ENCODE measurements at regions not wholly inside any gene's neighbourhood (a gene's known extent, or its start where the extent isn't known, plus 50 kb on each side); places are given as distances from the start of the nearest gene placed in this dataset.

DNA sequence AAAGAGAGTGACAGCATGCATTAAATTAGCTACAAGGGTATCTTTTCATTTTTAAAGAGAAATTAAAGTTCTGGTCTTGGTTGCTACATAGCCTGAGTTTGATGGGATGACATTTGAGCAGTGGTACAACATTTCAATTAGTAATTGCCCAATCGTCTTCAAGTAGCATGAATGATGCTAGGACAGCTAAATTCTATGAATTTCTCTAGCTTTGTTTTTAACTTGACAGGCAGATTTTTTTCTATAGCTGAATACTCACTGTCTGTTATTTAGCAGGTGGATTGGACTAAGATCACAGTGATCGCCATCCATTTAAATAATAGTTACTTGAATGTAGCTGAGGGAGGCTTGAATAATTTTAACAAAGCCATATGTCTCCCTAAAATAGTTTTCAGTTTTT, 162.2 kb downstream of the OXSM start:
- Histone ChIP-seq H3K27ac (no peak overlapping the region), H3K27me3 (ENCODE audit: control insufficient read depth, insufficient read depth, low read length) (no peaks in the 10 kb centered on the region), H3K4me1 (no peaks in the 10 kb centered on the region), H3K36me3 (ENCODE audit: control insufficient read depth, insufficient read depth, low read length) (no peaks in the 10 kb centered on the region), H3K9ac (no peak overlapping the region), H3K79me2 (no peaks in the 10 kb centered on the region), H3K4me3 (ENCODE audit: low read depth, low read length) (no peak overlapping the region), H3K9me3 (ENCODE audit: control insufficient read depth, low read length) (no peaks in the 10 kb centered on the region), H2AFZ (no peak overlapping the region), H3K4me2 (ENCODE audit: low read length) (no peak overlapping the region)
- TF ChIP-seq CTCF (IDR thresholded peaks at IDR 0.05) = no peak

DNA sequence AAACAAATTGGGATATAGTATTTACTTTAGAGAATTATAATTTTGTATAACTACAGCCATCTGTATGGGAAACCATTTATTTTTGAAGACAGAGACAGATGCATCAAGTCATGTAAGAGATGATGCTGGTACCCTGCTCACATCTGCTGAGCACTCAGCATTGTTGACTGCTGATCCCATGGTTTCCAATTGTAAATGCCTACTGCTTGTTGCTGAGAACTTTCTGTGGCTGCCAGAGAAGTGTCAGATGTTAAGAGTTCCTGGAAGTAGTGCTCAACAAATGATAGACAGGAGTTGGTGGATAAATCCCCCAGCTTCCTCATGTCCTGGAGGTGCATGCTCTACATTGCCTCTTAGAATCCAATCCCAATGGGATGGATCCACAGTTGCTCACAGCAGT, 167.1 kb downstream of the OXSM start:
- Histone ChIP-seq H2AFZ (no peak overlapping the region), H3K36me3 (ENCODE audit: control insufficient read depth, insufficient read depth, low read length) (no peaks in the 10 kb centered on the region), H3K4me3 (ENCODE audit: low read depth, low read length) (no peak overlapping the region), H3K27ac (no peak overlapping the region), H3K4me1 (no peaks in the 10 kb centered on the region), H3K79me2 (no peaks in the 10 kb centered on the region), H3K9ac (no peak overlapping the region), H3K27me3 (ENCODE audit: control insufficient read depth, insufficient read depth, low read length) (no peaks in the 10 kb centered on the region), H3K4me2 (ENCODE audit: low read length) (no peak overlapping the region), H3K9me3 (ENCODE audit: control insufficient read depth, low read length) (no peaks in the 10 kb centered on the region)
- TF ChIP-seq CTCF (IDR thresholded peaks at IDR 0.05) = no peak

GRCh38 chr3:25960776-25961175, 170.9 kb downstream of the OXSM start:
- H3K9me3 ChIP-seq (ENCODE audit: control insufficient read depth, low read length) = no peaks in the 10 kb centered on the region

DNA sequence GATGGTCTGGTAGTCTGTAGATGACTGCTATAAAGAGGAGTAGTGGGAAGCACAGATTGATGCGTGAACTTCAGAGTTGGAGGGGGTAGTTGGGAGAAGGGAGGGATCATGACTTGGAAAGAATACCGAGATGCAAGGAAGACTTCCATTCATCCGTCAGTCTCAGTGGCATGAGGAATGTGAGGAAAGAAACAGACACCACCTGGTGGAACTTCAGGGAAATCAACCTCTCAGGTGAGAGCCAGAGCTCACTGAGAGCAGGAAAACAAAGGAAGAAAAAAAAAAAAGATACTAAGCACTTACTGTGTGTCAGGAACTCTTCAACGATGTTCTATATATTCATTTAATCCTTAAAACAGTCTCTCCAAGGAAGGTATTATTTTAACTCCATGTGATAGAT, 172.4 kb downstream of the OXSM start:
- Histone ChIP-seq H3K4me1 (no peaks in the 10 kb centered on the region), H3K27me3 (ENCODE audit: control insufficient read depth, insufficient read depth, low read length) (no peaks in the 10 kb centered on the region), H3K4me2 (ENCODE audit: low read length) (no peak overlapping the region), H3K27ac (no peak overlapping the region), H3K9ac (no peak overlapping the region), H3K9me3 (ENCODE audit: control insufficient read depth, low read length) (no peaks in the 10 kb centered on the region), H3K4me3 (ENCODE audit: low read depth, low read length) (no peak overlapping the region), H3K79me2 (no peaks in the 10 kb centered on the region), H3K36me3 (ENCODE audit: control insufficient read depth, insufficient read depth, low read length) (no peaks in the 10 kb centered on the region), H2AFZ (no peak overlapping the region)
- no peak for TF ChIP-seq CTCF (IDR thresholded peaks at IDR 0.05)

More at GRCh38 chr3:25960776-25961175, 170.9 kb downstream of the OXSM start:
- no peak for TF ChIP-seq CTCF (IDR thresholded peaks at IDR 0.05)
- no peak overlapping the region for H3K4me3 ChIP-seq (ENCODE audit: low read depth, low read length)
- no peak overlapping the region for H3K4me2 ChIP-seq (ENCODE audit: low read length)
- no peak overlapping the region for H3K27ac ChIP-seq
- no peaks in the 10 kb centered on the region for H3K27me3 ChIP-seq (ENCODE audit: control insufficient read depth, insufficient read depth, low read length)
- no peaks in the 10 kb centered on the region for H3K4me1 ChIP-seq
- H2AFZ ChIP-seq = no peak overlapping the region
- no peaks in the 10 kb centered on the region for H3K79me2 ChIP-seq
- H3K9ac ChIP-seq = no peak overlapping the region
- H3K36me3 ChIP-seq (ENCODE audit: control insufficient read depth, insufficient read depth, low read length) = no peaks in the 10 kb centered on the region

GRCh38 chr3:25964141-25964540, 174.3 kb downstream of the OXSM start:
- Histone ChIP-seq H3K9me3 (ENCODE audit: control insufficient read depth, low read length) (no peaks in the 10 kb centered on the region), H2AFZ (no peak overlapping the region), H3K27me3 (ENCODE audit: control insufficient read depth, insufficient read depth, low read length) (no peaks in the 10 kb centered on the region), H3K4me1 (no peaks in the 10 kb centered on the region), H3K36me3 (ENCODE audit: control insufficient read depth, insufficient read depth, low read length) (no peaks in the 10 kb centered on the region), H3K4me2 (ENCODE audit: low read length) (no peak overlapping the region), H3K9ac (no peak overlapping the region), H3K27ac (no peak overlapping the region), H3K79me2 (no peaks in the 10 kb centered on the region), H3K4me3 (ENCODE audit: low read depth, low read length) (no peak overlapping the region)
- no peak for TF ChIP-seq CTCF (IDR thresholded peaks at IDR 0.05)

All from parathyroid adenoma (tissue), 2 donors.